ENCODE measurements at regions not wholly inside any gene's neighbourhood (a gene's known extent, or its start where the extent isn't known, plus 50 kb on each side); places are given as distances from the start of the nearest gene placed in this dataset.

DNA sequence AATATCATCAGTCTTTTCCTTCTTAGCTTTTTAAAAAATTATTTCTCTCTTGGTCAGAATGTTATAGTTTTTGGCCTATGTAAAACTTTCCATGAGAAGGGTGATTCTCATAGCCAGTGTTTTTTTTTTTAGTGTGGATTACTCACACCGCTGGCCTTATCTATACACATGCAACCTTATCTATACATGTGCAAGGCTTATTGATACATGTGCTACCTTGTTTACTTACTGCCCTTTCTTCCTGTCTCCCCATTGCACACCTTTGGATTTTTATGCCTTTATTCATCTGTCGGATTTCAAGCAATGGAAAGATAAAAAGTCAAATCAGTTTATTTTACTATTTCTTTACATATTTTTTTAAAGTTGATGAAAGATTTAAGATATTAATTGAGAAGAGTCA is 660.0 kb upstream of the FZD8 start:
- DNase-seq (ENCODE audit: low read depth, low spot score), result no peak

DNA sequence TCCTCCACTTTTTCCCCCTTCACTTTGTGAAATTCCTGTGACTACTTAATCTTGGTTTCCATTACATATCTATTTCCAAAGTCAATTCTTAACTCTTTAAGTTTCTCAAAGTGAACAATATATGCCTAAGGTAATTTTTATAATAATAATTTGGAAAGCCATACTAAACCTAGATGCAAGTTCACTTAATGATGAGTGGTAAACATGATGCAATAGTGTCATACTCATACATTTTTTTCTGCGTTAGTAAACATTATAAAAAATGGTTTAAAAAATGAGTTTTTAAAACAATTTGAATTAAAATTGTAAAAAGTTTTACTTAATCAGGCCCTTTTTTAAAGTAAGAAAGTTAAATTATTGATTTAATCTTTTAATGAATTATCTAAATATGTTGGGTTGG is 659.4 kb upstream of the FZD8 start:
- no peak for DNase-seq (ENCODE audit: low read depth, low spot score)

- DNase-seq (ENCODE audit: low read depth, low spot score), result no peak
Observed at GRCh38 chr10:36301139-36301538, 659.0 kb upstream of the FZD8 start.

- no peak for DNase-seq (ENCODE audit: low read depth, low spot score)
Observed at GRCh38 chr10:36283827-36284226, 641.7 kb upstream of the FZD8 start.

- DNase-seq (ENCODE audit: low read depth, low spot score), result no peak
Observed at GRCh38 chr10:36281831-36282331, 639.8 kb upstream of the FZD8 start.

- no peak for DNase-seq (ENCODE audit: low read depth, low spot score)
Observed at GRCh38 chr10:36280890-36281499, 638.9 kb upstream of the FZD8 start.

DNA sequence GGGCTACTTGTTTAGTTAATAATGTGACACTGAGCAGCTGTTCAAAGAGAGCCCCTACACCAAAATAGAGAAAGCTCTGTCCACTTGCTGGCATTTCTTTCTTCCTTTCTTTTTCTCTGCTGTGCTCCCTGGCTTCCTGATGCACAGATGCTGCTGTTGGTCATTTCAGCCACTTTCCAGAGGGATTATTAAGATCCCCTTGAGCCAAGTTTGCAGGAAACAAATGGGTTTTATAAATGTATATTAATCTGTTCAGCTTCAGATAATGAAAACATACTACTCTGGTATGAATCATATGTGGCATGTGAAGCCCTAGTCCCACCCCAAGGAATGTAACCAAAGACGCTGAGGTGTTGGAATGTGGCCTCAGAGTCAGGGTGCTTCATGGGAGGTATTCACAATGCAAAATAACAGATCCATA is 638.2 kb upstream of the FZD8 start:
- no peak for DNase-seq (ENCODE audit: low read depth, low spot score)

- DNase-seq (ENCODE audit: low read depth, low spot score), result no peak
Observed at GRCh38 chr10:36278176-36278575, 636.1 kb upstream of the FZD8 start.

DNA sequence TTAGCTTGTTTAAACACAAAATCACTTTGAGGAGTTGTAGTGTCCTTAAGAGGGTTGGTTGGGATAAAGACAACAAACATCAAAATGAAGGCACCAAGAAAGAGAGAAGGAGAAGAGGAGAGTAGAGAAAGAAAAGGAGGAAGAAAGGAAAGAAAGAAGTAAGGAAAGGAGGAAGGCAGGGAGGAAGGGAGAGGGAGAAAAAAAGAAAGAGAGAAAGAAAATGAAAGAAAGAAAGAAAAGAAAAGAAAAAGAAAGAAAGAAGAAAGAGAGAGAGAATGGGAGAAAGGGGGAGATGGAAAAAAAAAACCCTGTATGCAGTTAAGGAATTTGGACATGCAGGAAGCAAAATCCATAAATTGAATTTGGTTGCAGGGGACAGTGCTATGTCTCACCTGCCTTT is 635.4 kb upstream of the FZD8 start:
- no peak for DNase-seq (ENCODE audit: low read depth, low spot score)

DNA sequence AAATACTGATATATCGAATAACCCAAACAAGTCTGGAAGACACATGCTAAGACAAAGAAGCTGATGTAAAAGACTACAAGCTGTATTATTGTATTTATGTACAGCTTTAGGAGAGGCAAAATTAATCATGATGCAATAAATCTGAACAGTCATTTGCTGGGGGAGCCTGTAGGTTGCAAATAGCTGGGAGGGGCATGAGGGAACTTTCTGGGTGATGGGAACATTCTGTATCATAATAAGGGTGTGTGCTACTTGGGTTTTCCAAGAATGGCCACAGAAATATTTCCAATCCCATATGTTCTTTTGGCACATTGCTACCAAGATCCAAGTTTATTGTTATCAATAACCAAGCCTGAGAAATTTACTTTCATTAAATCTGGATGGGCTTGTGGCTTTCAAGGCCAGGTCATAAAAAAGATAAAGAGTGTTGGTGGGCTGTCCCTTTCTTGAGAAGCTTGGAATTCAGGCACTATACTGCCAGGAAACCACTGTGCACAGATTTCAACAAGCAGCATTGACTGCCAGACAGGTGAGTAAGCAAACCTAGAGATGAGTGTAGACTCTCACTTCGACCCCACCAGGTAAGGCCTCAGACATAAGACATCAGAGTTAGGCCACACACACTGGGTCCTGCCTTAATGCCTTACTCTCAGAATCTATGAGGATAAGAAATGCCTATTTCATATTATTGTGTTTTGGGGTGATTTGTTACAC is 629.7 kb upstream of the FZD8 start:
- no peak for DNase-seq (ENCODE audit: low read depth, low spot score)

GRCh38 chr10:36269222-36269621 is 627.1 kb upstream of the FZD8 start:
- DNase-seq (ENCODE audit: low read depth, low spot score), result no peak

DNA sequence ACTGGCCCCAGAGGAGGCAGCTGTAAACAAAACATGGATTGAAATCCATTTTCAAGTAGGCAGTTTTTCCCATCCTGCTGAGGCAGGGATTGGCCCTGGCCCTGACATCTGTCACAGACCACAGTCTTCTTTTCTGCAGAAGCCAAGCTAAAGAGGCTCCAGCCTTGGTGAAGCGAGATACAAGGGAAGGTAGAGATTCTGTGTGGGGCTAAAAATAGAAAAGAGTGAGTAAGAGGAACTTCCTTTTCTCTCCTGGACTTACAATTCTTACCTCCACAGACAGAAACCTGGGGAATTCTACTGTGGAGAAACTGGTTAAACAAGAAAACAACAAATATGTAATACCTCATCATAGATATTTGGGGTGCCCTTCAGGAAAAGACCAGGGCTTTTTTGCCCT is 624.8 kb upstream of the FZD8 start:
- DNase-seq (ENCODE audit: low read depth, low spot score), result no peak

DNA sequence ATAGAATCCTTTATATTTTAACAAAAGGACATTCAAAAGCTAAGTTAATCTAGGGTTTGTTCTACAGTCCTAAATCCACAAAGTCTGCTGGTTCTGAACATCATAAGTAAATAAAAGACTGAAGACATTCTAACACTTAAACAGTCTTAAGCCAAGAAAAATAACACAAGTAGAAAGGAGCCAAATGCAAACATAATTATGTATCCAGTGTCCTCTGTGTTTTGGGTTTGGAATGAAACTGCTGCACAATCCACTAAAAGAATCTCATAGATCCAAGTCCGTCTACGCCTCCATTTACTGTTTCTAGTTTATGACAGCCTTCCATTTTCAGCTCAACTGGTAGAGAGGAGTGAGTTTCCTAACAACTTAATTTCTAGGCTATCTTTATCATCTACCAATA is 623.6 kb upstream of the FZD8 start:
- DNase-seq (ENCODE audit: low read depth, low spot score), result no peak

- DNase-seq (ENCODE audit: low read depth, low spot score), result no peak
Observed at GRCh38 chr10:36263871-36264270, 621.8 kb upstream of the FZD8 start.

GRCh38 chr10:36256948-36257356 is 614.9 kb upstream of the FZD8 start:
- no peak for DNase-seq (ENCODE audit: low read depth, low spot score)

DNA sequence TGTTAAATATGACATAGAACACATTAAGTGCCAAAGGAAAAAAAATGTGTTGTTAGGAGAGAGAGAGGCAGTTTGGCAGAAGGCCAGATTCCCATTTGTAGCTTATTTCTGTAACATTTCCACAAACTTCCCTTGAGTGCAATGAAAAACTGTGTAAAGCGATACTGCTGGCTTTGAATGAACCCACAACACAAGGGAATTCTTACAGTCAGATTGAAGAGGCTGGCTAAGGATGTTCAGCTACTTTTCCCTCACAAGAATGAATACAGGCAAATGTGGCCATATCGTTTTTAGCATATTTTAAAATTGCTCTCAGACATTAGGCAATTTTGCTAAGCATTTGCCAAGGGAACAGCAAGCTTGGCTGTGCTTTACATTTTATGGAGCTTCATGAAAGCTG is 614.1 kb upstream of the FZD8 start:
- no peak for DNase-seq (ENCODE audit: low read depth, low spot score)

- DNase-seq (ENCODE audit: low read depth, low spot score), result no peak
Observed at GRCh38 chr10:36254199-36254598, 612.1 kb upstream of the FZD8 start.

DNA sequence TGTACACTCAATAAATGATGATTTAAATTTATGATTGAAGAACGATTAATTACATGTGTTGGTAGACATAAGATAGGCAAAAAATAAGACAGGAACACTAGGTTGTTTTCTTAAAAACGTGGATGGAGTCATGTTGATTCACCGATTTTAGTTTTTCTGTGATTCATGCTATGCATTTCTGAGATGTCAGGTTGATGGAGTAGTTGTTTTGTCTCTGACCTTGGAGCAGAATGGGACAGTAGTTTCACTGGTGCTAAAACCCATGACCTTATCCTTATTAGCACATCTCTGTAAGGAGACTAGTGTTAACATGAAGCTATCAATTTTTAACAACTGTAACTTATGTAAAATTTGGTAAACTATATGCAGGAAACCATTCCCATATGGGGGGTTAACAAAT is 611.6 kb upstream of the FZD8 start:
- no peak for DNase-seq (ENCODE audit: low read depth, low spot score)

- no peak for DNase-seq (ENCODE audit: low read depth, low spot score)
Observed at GRCh38 chr10:36251068-36251467, 609.0 kb upstream of the FZD8 start.

DNA sequence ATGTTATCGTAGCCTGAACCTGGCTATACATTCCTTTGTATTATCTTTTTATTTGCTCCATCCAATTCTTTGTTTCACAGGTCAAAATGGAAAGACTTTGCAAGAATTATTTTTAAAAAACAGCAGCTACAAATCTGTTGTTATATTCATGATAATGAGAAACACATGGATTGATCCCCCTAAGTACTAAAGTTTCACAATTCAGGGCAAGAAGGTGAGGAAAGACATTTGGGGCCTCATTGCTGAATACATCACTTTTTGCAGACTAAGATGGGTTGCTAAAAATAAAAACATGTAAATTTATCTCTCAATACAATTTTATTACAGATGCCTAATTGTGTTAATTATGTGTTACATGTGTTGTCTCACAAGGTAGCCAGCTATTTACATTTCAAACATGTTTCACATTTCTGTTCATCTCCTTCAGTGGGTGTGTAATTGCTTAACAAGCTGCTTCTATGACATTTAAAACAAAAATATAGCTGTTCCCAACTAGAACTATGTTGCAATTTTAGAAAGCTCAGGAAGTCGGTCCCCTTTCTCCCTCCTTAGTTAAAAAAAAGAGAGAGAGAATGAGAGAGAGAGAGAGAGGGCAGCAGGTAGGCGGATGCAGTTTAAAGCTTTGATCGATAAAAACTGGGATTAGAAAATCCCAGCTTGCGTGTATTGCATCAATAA is 606.3 kb upstream of the FZD8 start:
- no peak for DNase-seq (ENCODE audit: low read depth, low spot score)

- no peak for DNase-seq (ENCODE audit: low read depth, low spot score)
Observed at GRCh38 chr10:36247478-36247877, 605.4 kb upstream of the FZD8 start.

GRCh38 chr10:36236931-36237330 is 594.8 kb upstream of the FZD8 start:
- no peak for DNase-seq (ENCODE audit: low read depth, low spot score)

GRCh38 chr10:36236341-36236740 is 594.2 kb upstream of the FZD8 start:
- DNase-seq (ENCODE audit: low read depth, low spot score), result no peak

All from brain pericyte (primary cell).